ENCODE measurements at regions not wholly inside any gene's neighbourhood (a gene's known extent, or its start where the extent isn't known, plus 50 kb on each side); places are given as distances from the start of the nearest gene placed in this dataset.

- no peak for TF ChIP-seq POLR2A (IDR thresholded peaks at IDR 0.05)
- TF ChIP-seq CTCF (IDR thresholded peaks at IDR 0.05) = no peak
- TF ChIP-seq EP300 (IDR thresholded peaks at IDR 0.05; ENCODE audit: low read depth) = no peak
- no peak for TF ChIP-seq POLR2AphosphoS5 (IDR thresholded peaks at IDR 0.05)
Observed at GRCh38 chrX:39427492-39427891, 626.2 kb downstream of the MID1IP1 start.

Data from transverse colon (tissue), 4 donors.